ENCODE measurements at regions not wholly inside any gene's neighbourhood (a gene's known extent, or its start where the extent isn't known, plus 50 kb on each side); places are given as distances from the start of the nearest gene placed in this dataset.

DNA sequence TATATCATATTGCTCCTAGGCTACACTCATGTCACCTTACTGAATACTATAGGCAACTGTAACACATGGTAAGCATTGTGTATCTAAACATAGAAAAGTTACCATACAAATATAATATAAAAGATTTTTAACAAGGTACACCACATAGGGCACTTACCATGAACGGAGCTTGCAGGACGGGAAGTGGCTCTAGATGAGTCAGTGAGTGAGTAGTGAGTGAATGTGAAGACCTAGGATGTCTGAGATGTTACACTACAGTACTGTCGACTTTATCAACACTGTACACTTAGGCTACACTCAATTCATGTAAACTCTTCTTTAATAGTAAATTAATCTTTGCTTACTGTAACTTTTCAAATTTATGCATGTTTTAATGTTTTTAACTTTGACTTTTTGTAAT, 81.0 kb upstream of the PLD5 start:
- DNase-seq (ENCODE audit: low read depth, low spot score) (no peak), FAIRE-seq (no peak), ATAC-seq (no peak)
- Histone ChIP-seq H3K4me3 (no peak overlapping the region), H4K20me1 (ENCODE audit: control insufficient read depth, insufficient read depth) (no peaks in the 10 kb centered on the region), H3K27me3 (replicated peaks in 1 of 2; ENCODE audit: control insufficient read depth in 2 of 2, insufficient read depth in 2 of 2, low read length in 1 of 2) (no peaks in the 10 kb centered on the region), H3K27ac (ENCODE audit: control insufficient read depth, insufficient read depth) (no peak overlapping the region), H3K4me1 (ENCODE audit: control insufficient read depth, insufficient read depth, low read length) (no peaks in the 10 kb centered on the region), H3K36me3 (ENCODE audit: control insufficient read depth in 2 of 2, insufficient read depth in 2 of 2, low read length in 1 of 2) (no peaks in the 10 kb centered on the region), H3K9ac (ENCODE audit: control insufficient read depth, insufficient read depth, low read length) (no peak overlapping the region), H3K4me2 (ENCODE audit: control insufficient read depth, insufficient read depth) (no peak overlapping the region), H2AFZ (ENCODE audit: control insufficient read depth, low read depth, low read length) (no peak overlapping the region), H3K9me3 (replicated peaks; ENCODE audit: control insufficient read depth, insufficient read depth, low read length) (no peaks in the 10 kb centered on the region), H3K79me2 (ENCODE audit: control insufficient read depth, insufficient read depth, low read length) (no peaks in the 10 kb centered on the region)
- RAD21 ChIA-PET (ENCODE audit: unreplicated experiment), result no interaction called here
- 1% methylated on average over 3 of the region's 3 CpGs for WGBS (ENCODE audit: insufficient coverage, insufficient replicate concordance, low lambda C conversion rate, missing lambda C conversion rate)
- no TSS peak for BruUV-seq (replicated peaks)
- in situ Hi-C loops (cut with MboI), result no loop called here
- intact Hi-C loops (cut with micrococcal nuclease; ENCODE audit: unreplicated experiment), result no loop called here
- SMC1A ChIA-PET (ENCODE audit: uncharacterized antibody, unreplicated experiment), result no interaction called here
- CTCF ChIA-PET, result no interaction called here
- POLR2A ChIA-PET, result no interaction called here
- TF ChIP-seq MLLT1 (IDR thresholded peaks at IDR 0.05) (no peak), MEF2B (IDR thresholded peaks at IDR 0.05; ENCODE audit: partially characterized antibody, poor library complexity, severe bottlenecking) (no peak), SMC3 (IDR thresholded peaks at IDR 0.05; ENCODE audit: borderline replicate concordance, low read length) (no peak), NFYB (IDR thresholded peaks at IDR 0.05; ENCODE audit: insufficient read depth, low read depth, low read length) (no peak), TAF1 (IDR thresholded peaks at IDR 0.05; ENCODE audit: borderline replicate concordance, low read depth, low read length) (no peak), NR2C1 (IDR thresholded peaks at IDR 0.05) (no peak), SPI1 (IDR thresholded peaks at IDR 0.05; ENCODE audit: borderline replicate concordance, insufficient read depth, low read depth, low read length) (no peak), ZNF687 (IDR thresholded peaks at IDR 0.05) (no peak), RELA (IDR thresholded peaks at IDR 0.05; ENCODE audit: borderline replicate concordance, partially characterized antibody) (no peak), PAX5 (IDR thresholded peaks at IDR 0.05; ENCODE audit: borderline replicate concordance, low read depth, low read length) (no peak), YBX1 (IDR thresholded peaks at IDR 0.05) (no peak), CREM (IDR thresholded peaks at IDR 0.05; ENCODE audit: low read depth) (no peak), CEBPB (IDR thresholded peaks at IDR 0.05; ENCODE audit: borderline replicate concordance in 1 of 2, low read depth in 2 of 2, low read length in 2 of 2) (no peak), CREB1 (IDR thresholded peaks at IDR 0.05; ENCODE audit: low read depth) (no peak), EP300 (IDR thresholded peaks at IDR 0.05; ENCODE audit: borderline replicate concordance in 1 of 2, control insufficient read depth in 1 of 2, low read depth in 2 of 2, low read length in 2 of 2) (no peak), PRDM15 (CRISPR knock-in tag; IDR thresholded peaks at IDR 0.05) (no peak), SIX5 (IDR thresholded peaks at IDR 0.05; ENCODE audit: low read depth, low read length, severe bottlenecking) (no peak)

Measured in GM12878 (cell line).